OCI-LY1 (cell line): ENCODE measurements at regions not wholly inside any gene's neighbourhood (a gene's known extent, or its start where the extent isn't known, plus 50 kb on each side); places are given as distances from the start of the nearest gene placed in this dataset.

ENCODE experiments used
- H2AFZ ChIP-seq: fragments of 200-600 bp; sonication (generic), shearing (Covaris generic); 2 replicates; pipeline ENCODE4 v1.6.0; 2014; ENCODE audit warnings: antibody characterized with exemption, mild to moderate bottlenecking, low read length
- H3F3A ChIP-seq: fragments of 200-600 bp; sonication (generic), shearing (Covaris generic); 2 replicates; pipeline ENCODE4 v1.6.0; 2014; ENCODE audit warnings: mild to moderate bottlenecking, antibody characterized with exemption, low read length, moderate library complexity; ENCODE audit not compliant: insufficient read depth
- H3K27ac ChIP-seq: fragments of 200-600 bp; sonication (generic); 2 replicates; pipeline ENCODE4 v1.5.1; 2014; ENCODE audit warnings: low read length, mixed run types, mild to moderate bottlenecking, low read depth; ENCODE audit not compliant: poor library complexity, severe bottlenecking
- H3K27me3 ChIP-seq: fragments of 200-600 bp; sonication (generic); 2 replicates; pipeline ENCODE4 v1.6.0; 2014; ENCODE audit warnings: antibody characterized with exemption, mild to moderate bottlenecking, low read length, moderate library complexity; ENCODE audit not compliant: insufficient read depth
- H3K36me3 ChIP-seq: fragments of 200-600 bp; sonication (generic); 2 replicates; pipeline ENCODE4 v1.6.1; 2014; ENCODE audit warnings: mild to moderate bottlenecking, antibody characterized with exemption, low read length, moderate library complexity, mixed read lengths; ENCODE audit not compliant: insufficient read depth
- H3K4me1 ChIP-seq: fragments of 200-600 bp; sonication (generic); 2 replicates; pipeline ENCODE4 v1.5.1; 2014; ENCODE audit warnings: mild to moderate bottlenecking, low read length, moderate library complexity; ENCODE audit not compliant: insufficient read depth, severe bottlenecking
- H3K4me2 ChIP-seq: fragments of 200-600 bp; sonication (generic), shearing (Covaris generic); 2 replicates; pipeline ENCODE4 v1.6.1; 2014; ENCODE audit warnings: low read length
- H3K4me3 ChIP-seq: fragments of 200-600 bp; sonication (generic); 2 replicates; pipeline ENCODE4 v1.5.1; 2014; ENCODE audit warnings: low read length, low read depth, mild to moderate bottlenecking, mixed read lengths; ENCODE audit not compliant: poor library complexity, severe bottlenecking
- H3K79me2 ChIP-seq: fragments of 200-600 bp; shearing (Covaris generic); 2 replicates; pipeline ENCODE4 v1.6.1; 2016; ENCODE audit warnings: mixed run types, low read length, mixed read lengths; ENCODE audit not compliant: insufficient read depth
- H3K9ac ChIP-seq: fragments of 200-600 bp; sonication (generic), shearing (Covaris generic); 2 replicates; pipeline ENCODE4 v1.6.1; 2014; ENCODE audit warnings: mild to moderate bottlenecking, low read length, mixed read lengths
- H3K9me2 ChIP-seq: fragments of 200-600 bp; sonication (generic), shearing (Covaris generic); 2 replicates; pipeline ENCODE4 v1.6.1; 2014; ENCODE audit warnings: low read depth, mild to moderate bottlenecking, low read length, mixed read lengths
- H3K9me3 ChIP-seq: fragments of 200-600 bp; shearing (Covaris generic); 2 replicates; pipeline ENCODE4 v1.6.1; 2014; ENCODE audit warnings: low read length, mixed read lengths
- H4K20me1 ChIP-seq: fragments of 200-600 bp; sonication (generic), shearing (Covaris generic); 2 replicates; pipeline ENCODE4 v1.6.0; 2016; ENCODE audit warnings: mild to moderate bottlenecking, low read length; ENCODE audit not compliant: insufficient read depth
- EZH2 ChIP-seq: fragments of 200-600 bp; sonication (generic), shearing (Covaris generic); IDR thresholded peaks from 2 replicates; pipeline ENCODE4 v1.8.0; 2017; ENCODE audit warnings: borderline replicate concordance, mixed run types, mild to moderate bottlenecking, antibody characterized with exemption, low read length, moderate library complexity, mixed read lengths
- TF ChIP-seq, protein P1 (sequence below): fragments of 200-600 bp; sonication (generic), shearing (Covaris generic); IDR thresholded peaks from 2 replicates; pipeline ENCODE4 v1.5.1; 2017; ENCODE audit warnings: mild to moderate bottlenecking, antibody characterized with exemption, low read length, moderate library complexity, mixed read lengths

DNA sequence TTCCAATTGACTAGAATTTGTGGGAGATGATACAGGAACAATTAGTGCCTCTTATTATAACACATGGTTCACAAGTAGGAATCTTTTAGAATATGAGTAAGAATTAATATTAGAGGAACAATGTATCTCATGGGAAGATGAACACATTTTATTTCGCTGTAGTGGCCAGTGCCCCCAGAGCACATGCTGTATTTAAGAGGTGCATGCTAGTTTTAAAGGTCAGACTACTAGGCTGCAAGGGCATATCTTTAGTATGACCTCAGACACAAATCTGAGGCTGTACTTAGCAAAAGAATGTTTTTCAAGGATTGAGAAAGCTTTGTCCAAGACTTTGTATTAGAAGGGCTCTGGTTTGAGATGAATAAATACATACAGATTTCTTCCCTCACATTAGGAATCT is 586.9 kb downstream of the CCER1 start:
- Histone ChIP-seq H3K9me2 (no peaks in the 10 kb centered on the region), H3K36me3 (no peaks in the 10 kb centered on the region)
- no peak for TF ChIP-seq EZH2
- TF ChIP-seq, protein P1, sequence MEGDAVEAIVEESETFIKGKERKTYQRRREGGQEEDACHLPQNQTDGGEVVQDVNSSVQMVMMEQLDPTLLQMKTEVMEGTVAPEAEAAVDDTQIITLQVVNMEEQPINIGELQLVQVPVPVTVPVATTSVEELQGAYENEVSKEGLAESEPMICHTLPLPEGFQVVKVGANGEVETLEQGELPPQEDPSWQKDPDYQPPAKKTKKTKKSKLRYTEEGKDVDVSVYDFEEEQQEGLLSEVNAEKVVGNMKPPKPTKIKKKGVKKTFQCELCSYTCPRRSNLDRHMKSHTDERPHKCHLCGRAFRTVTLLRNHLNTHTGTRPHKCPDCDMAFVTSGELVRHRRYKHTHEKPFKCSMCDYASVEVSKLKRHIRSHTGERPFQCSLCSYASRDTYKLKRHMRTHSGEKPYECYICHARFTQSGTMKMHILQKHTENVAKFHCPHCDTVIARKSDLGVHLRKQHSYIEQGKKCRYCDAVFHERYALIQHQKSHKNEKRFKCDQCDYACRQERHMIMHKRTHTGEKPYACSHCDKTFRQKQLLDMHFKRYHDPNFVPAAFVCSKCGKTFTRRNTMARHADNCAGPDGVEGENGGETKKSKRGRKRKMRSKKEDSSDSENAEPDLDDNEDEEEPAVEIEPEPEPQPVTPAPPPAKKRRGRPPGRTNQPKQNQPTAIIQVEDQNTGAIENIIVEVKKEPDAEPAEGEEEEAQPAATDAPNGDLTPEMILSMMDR = no peak

DNA sequence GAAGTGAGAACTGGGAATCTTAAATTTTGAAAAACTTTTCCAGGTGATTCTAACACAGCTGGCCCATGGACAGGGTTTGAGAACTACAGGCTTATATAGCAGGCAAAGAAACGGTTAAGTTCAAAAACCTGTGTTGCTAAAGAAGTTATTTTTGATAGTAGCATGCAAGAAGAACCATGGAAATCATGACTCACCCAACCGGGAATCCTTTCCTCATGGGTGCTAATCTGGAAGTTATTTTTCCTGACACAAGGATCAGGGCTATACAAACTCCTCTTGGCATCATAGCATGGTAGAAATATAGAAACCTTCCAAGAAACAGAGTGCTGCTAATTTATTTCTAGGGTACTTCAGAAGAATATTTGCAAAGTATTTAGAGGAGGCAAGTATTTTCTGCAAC is 588.7 kb downstream of the CCER1 start:
- Histone ChIP-seq H3K79me2 (no peaks in the 10 kb centered on the region), H3K9ac (no peak overlapping the region)

More for the DNA sequence above, 586.9 kb downstream of the CCER1 start:
- H3K4me2 ChIP-seq = no peak overlapping the region
- H3K4me1 ChIP-seq = no peaks in the 10 kb centered on the region
- H3K9me3 ChIP-seq = no peaks in the 10 kb centered on the region
- no peak overlapping the region for H2AFZ ChIP-seq
- H3K4me3 ChIP-seq = no peak overlapping the region
- H4K20me1 ChIP-seq = no peaks in the 10 kb centered on the region
- no peak overlapping the region for H3K27ac ChIP-seq
- no peaks in the 10 kb centered on the region for H3K27me3 ChIP-seq
- no peaks in the 10 kb centered on the region for H3F3A ChIP-seq
- no peak overlapping the region for H3K9ac ChIP-seq
- H3K79me2 ChIP-seq = no peaks in the 10 kb centered on the region

DNA sequence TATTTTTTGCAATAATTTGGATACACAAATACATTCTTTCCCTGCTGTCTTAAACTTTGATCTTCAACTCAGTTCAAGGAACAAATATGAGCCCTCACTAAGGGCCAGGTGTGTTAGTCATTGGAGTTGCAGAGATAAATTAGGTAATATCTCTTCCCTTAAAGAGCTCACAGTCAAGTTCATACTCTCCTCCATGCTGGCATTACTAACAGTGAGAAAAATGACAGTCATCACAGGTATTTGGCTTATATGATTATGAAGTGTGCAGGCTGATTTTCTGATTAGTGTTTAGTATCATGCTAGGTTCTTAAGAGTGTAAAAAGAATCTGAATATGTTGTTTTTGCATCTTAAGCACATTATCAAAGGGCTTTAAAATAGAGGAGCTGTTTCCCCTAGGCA is 594.7 kb downstream of the CCER1 start:
- no peak overlapping the region for H3K4me3 ChIP-seq
- no peaks in the 10 kb centered on the region for H3K9me2 ChIP-seq
- no peak overlapping the region for H3K9ac ChIP-seq
- no peaks in the 10 kb centered on the region for H3K27me3 ChIP-seq
- no peak overlapping the region for H3K27ac ChIP-seq
- H2AFZ ChIP-seq = no peak overlapping the region
- no peaks in the 10 kb centered on the region for H3K79me2 ChIP-seq
- H3F3A ChIP-seq = no peaks in the 10 kb centered on the region
- no peaks in the 10 kb centered on the region for H3K4me1 ChIP-seq
- H3K36me3 ChIP-seq = no peaks in the 10 kb centered on the region
- no peak overlapping the region for H3K4me2 ChIP-seq
- no peak for TF ChIP-seq EZH2
- TF ChIP-seq, protein P1 = no peak
- no peaks in the 10 kb centered on the region for H4K20me1 ChIP-seq
- no peaks in the 10 kb centered on the region for H3K9me3 ChIP-seq

More for the DNA sequence above, 588.7 kb downstream of the CCER1 start:
- TF ChIP-seq, protein P1 = no peak
- no peak for TF ChIP-seq EZH2
- Histone ChIP-seq H3K4me3 (no peak overlapping the region), H3K4me2 (no peak overlapping the region), H3K9me3 (no peaks in the 10 kb centered on the region), H3K27ac (no peak overlapping the region), H3K9me2 (no peaks in the 10 kb centered on the region), H2AFZ (no peak overlapping the region), H3K27me3 (no peaks in the 10 kb centered on the region), H4K20me1 (no peaks in the 10 kb centered on the region), H3K4me1 (no peaks in the 10 kb centered on the region), H3K36me3 (no peaks in the 10 kb centered on the region), H3F3A (no peaks in the 10 kb centered on the region)
